ENCODE measurements at regions not wholly inside any gene's neighbourhood (a gene's known extent, or its start where the extent isn't known, plus 50 kb on each side); places are given as distances from the start of the nearest gene placed in this dataset.

GRCh38 chr10:4775808-4776207 is 50.2 kb upstream of the AKR1E2 start:
- DNase-seq (ENCODE audit: extremely low read depth, low read depth): no peak
- H3K4me3 ChIP-seq (replicated peaks; ENCODE audit: low read depth, low read length): no peak overlapping the region
- TF ChIP-seq, protein P1, sequence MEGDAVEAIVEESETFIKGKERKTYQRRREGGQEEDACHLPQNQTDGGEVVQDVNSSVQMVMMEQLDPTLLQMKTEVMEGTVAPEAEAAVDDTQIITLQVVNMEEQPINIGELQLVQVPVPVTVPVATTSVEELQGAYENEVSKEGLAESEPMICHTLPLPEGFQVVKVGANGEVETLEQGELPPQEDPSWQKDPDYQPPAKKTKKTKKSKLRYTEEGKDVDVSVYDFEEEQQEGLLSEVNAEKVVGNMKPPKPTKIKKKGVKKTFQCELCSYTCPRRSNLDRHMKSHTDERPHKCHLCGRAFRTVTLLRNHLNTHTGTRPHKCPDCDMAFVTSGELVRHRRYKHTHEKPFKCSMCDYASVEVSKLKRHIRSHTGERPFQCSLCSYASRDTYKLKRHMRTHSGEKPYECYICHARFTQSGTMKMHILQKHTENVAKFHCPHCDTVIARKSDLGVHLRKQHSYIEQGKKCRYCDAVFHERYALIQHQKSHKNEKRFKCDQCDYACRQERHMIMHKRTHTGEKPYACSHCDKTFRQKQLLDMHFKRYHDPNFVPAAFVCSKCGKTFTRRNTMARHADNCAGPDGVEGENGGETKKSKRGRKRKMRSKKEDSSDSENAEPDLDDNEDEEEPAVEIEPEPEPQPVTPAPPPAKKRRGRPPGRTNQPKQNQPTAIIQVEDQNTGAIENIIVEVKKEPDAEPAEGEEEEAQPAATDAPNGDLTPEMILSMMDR (IDR thresholded peaks at IDR 0.05; ENCODE audit: low read depth, low read length, missing control alignments): no peak

GRCh38 chr10:4772202-4772570 is 53.8 kb upstream of the AKR1E2 start:
- no peak overlapping the region for H3K4me3 ChIP-seq (replicated peaks; ENCODE audit: low read depth, low read length)
- TF ChIP-seq, protein P1 (IDR thresholded peaks at IDR 0.05; ENCODE audit: low read depth, low read length, missing control alignments): no peak
- DNase-seq (ENCODE audit: extremely low read depth, low read depth): no peak

GRCh38 chr10:4771554-4772201 is 54.3 kb upstream of the AKR1E2 start:
- no peak for DNase-seq (ENCODE audit: extremely low read depth, low read depth)
- H3K4me3 ChIP-seq (replicated peaks; ENCODE audit: low read depth, low read length): no peak overlapping the region
- TF ChIP-seq, protein P1 (IDR thresholded peaks at IDR 0.05; ENCODE audit: low read depth, low read length, missing control alignments): no peak

GRCh38 chr10:4770801-4771553 is 55.0 kb upstream of the AKR1E2 start:
- TF ChIP-seq, protein P1 (IDR thresholded peaks at IDR 0.05; ENCODE audit: low read depth, low read length, missing control alignments): no peak
- no peak overlapping the region for H3K4me3 ChIP-seq (replicated peaks; ENCODE audit: low read depth, low read length)
- peak; percentile 86 for DNase-seq (ENCODE audit: extremely low read depth, low read depth)

GRCh38 chr10:4768416-4768815 is 57.6 kb upstream of the AKR1E2 start:
- TF ChIP-seq, protein P1 (IDR thresholded peaks at IDR 0.05; ENCODE audit: low read depth, low read length, missing control alignments): no peak
- no peak overlapping the region for H3K4me3 ChIP-seq (replicated peaks; ENCODE audit: low read depth, low read length)
- DNase-seq (ENCODE audit: extremely low read depth, low read depth): no peak

GRCh38 chr10:4767033-4767814 is 58.8 kb upstream of the AKR1E2 start:
- no peak overlapping the region for H3K4me3 ChIP-seq (replicated peaks; ENCODE audit: low read depth, low read length)
- peak; percentile 37 for DNase-seq (ENCODE audit: extremely low read depth, low read depth)
- TF ChIP-seq, protein P1 (IDR thresholded peaks at IDR 0.05; ENCODE audit: low read depth, low read length, missing control alignments): peak; percentile 63
